HepG2 (cell line): ENCODE measurements at regions not wholly inside any gene's neighbourhood (a gene's known extent, or its start where the extent isn't known, plus 50 kb on each side); places are given as distances from the start of the nearest gene placed in this dataset.

Experiments
- ASH2L ChIP-seq: fragments of 300-600, 200-600 bp; sonication (generic); IDR thresholded peaks from 2 replicates; pipeline ENCODE4 v1.7.0; 2017; ENCODE audit warnings: low read depth, mild to moderate bottlenecking, moderate library complexity, mixed read lengths, low read length; ENCODE audit not compliant: insufficient read length
- CTCF ChIP-seq: sonication (generic); formaldehyde crosslinking; IDR thresholded peaks from 2 replicates; pipeline ENCODE4 v1.5.0; 2020; ENCODE audit warnings: mild to moderate bottlenecking, missing genetic modification reagents, moderate library complexity
- HOXD1 ChIP-seq: sonication (generic); formaldehyde crosslinking; IDR thresholded peaks from 2 replicates; pipeline ENCODE4 v1.5.0; 2020; ENCODE audit warnings: missing genetic modification reagents
- KAT8 ChIP-seq: IDR thresholded peaks from 2 replicates; pipeline ENCODE4 v1.6.1; 2016; ENCODE audit warnings: missing genetic modification reagents, missing compliant biosample characterization
- MLLT10 ChIP-seq: sonication (generic); formaldehyde crosslinking; IDR thresholded peaks from 2 replicates; pipeline ENCODE4 v1.4.0; 2020; ENCODE audit warnings: missing genetic modification reagents
- ZNF234 ChIP-seq: sonication (generic); formaldehyde crosslinking; conservative IDR thresholded peaks from 2 replicates; pipeline ENCODE4 v1.5.1; 2020; ENCODE audit warnings: mild to moderate bottlenecking, missing genetic modification reagents
- ZNF800 ChIP-seq: sonication (generic); formaldehyde crosslinking; IDR thresholded peaks from 2 replicates; pipeline ENCODE4 v1.4.0; 2020; ENCODE audit warnings: missing genetic modification reagents
- TF ChIP-seq, protein P1 (sequence below), 2 experiments: IDR thresholded peaks; 2 replicates each; pipeline ENCODE4 v1.6.1; 2011 to 2012; ENCODE audit warnings: low read length in 2 of 2, borderline replicate concordance in 1 of 2, low read depth in 1 of 2, mild to moderate bottlenecking in 1 of 2, moderate library complexity in 1 of 2

DNA sequence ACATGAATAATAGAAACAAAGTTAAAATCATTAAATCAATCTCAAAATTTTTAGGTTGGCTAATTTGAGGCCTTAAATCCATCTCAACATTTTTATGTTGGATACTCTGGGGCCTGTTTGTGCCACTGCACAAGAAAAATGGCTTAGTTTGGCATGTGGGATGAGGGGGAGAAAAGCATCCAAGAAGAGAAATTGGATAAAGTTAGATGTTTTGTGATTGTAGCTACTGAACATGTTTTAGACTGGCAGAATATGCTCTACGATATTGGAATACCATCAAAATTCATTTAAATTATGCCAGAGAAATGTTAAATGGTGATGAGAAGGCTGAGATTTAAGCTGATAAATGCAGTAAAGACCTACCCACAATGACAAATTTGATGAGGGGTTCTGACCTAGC lies 376.9 kb downstream of the CXXC4 start:
- no peak for TF ChIP-seq HOXD1 (CRISPR knock-in tag)
- no peak for TF ChIP-seq CTCF (CRISPR knock-in tag)
- no peak for TF ChIP-seq MLLT10
- no peak for TF ChIP-seq ZNF800
- no peak for TF ChIP-seq ASH2L
- TF ChIP-seq, protein P1, sequence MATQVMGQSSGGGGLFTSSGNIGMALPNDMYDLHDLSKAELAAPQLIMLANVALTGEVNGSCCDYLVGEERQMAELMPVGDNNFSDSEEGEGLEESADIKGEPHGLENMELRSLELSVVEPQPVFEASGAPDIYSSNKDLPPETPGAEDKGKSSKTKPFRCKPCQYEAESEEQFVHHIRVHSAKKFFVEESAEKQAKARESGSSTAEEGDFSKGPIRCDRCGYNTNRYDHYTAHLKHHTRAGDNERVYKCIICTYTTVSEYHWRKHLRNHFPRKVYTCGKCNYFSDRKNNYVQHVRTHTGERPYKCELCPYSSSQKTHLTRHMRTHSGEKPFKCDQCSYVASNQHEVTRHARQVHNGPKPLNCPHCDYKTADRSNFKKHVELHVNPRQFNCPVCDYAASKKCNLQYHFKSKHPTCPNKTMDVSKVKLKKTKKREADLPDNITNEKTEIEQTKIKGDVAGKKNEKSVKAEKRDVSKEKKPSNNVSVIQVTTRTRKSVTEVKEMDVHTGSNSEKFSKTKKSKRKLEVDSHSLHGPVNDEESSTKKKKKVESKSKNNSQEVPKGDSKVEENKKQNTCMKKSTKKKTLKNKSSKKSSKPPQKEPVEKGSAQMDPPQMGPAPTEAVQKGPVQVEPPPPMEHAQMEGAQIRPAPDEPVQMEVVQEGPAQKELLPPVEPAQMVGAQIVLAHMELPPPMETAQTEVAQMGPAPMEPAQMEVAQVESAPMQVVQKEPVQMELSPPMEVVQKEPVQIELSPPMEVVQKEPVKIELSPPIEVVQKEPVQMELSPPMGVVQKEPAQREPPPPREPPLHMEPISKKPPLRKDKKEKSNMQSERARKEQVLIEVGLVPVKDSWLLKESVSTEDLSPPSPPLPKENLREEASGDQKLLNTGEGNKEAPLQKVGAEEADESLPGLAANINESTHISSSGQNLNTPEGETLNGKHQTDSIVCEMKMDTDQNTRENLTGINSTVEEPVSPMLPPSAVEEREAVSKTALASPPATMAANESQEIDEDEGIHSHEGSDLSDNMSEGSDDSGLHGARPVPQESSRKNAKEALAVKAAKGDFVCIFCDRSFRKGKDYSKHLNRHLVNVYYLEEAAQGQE (IDR thresholded peaks at IDR 0.05; ENCODE audit: borderline replicate concordance in 1 of 2, low read depth in 1 of 2, low read length in 2 of 2) = no peak
- no peak for TF ChIP-seq KAT8 (CRISPR knock-in tag)
- no peak for TF ChIP-seq ZNF234 (CRISPR knock-in tag)
